ENCODE measurements at regions not wholly inside any gene's neighbourhood (a gene's known extent, or its start where the extent isn't known, plus 50 kb on each side); places are given as distances from the start of the nearest gene placed in this dataset.
"Not testable (repeated sequence)": the region's sequence is repeated elsewhere in the genome, so short reads cannot be mapped to it uniquely, and the experiment has no call there.

GRCh38 chr6:120407696-120408095 is 926.6 kb downstream of the TBC1D32 start:
- H3K27me3 ChIP-seq (ENCODE audit: control insufficient read depth, insufficient read depth, low read length), result no peaks in the 10 kb centered on the region
- H3K9me3 ChIP-seq (replicated peaks; ENCODE audit: control insufficient read depth, low read depth, low read length), result no peaks in the 10 kb centered on the region
- no peaks in the 10 kb centered on the region for H3K36me3 ChIP-seq (ENCODE audit: control insufficient read depth, insufficient read depth, low read length)
- no peak overlapping the region for H3K4me3 ChIP-seq (ENCODE audit: low read length)
- no peaks in the 10 kb centered on the region for H3K4me1 ChIP-seq (ENCODE audit: control insufficient read depth, insufficient read depth, low read length)
- H3K27ac ChIP-seq (ENCODE audit: low read length), result no peak overlapping the region
- no peak for DNase-seq

- no peaks in the 10 kb centered on the region for H3K27me3 ChIP-seq (ENCODE audit: control insufficient read depth, insufficient read depth, low read length)
- no peak overlapping the region for H3K4me3 ChIP-seq (ENCODE audit: low read length)
- no peak for DNase-seq
- no peaks in the 10 kb centered on the region for H3K4me1 ChIP-seq (ENCODE audit: control insufficient read depth, insufficient read depth, low read length)
- no peak overlapping the region for H3K27ac ChIP-seq (ENCODE audit: low read length)
- no peaks in the 10 kb centered on the region for H3K36me3 ChIP-seq (ENCODE audit: control insufficient read depth, insufficient read depth, low read length)
- no peaks in the 10 kb centered on the region for H3K9me3 ChIP-seq (replicated peaks; ENCODE audit: control insufficient read depth, low read depth, low read length)
- no CpG with 5 or more reads among the region's 3 CpGs for WGBS (ENCODE audit: insufficient coverage)
Observed at GRCh38 chr6:120405947-120406346, 928.3 kb downstream of the TBC1D32 start.

- no peak overlapping the region for H3K4me3 ChIP-seq (ENCODE audit: low read length)
- DNase-seq, result no peak
- no peaks in the 10 kb centered on the region for H3K36me3 ChIP-seq (ENCODE audit: control insufficient read depth, insufficient read depth, low read length)
- no peaks in the 10 kb centered on the region for H3K4me1 ChIP-seq (ENCODE audit: control insufficient read depth, insufficient read depth, low read length)
- WGBS (ENCODE audit: insufficient coverage), result no CpG with 5 or more reads among the region's 1 CpG
- no peaks in the 10 kb centered on the region for H3K9me3 ChIP-seq (replicated peaks; ENCODE audit: control insufficient read depth, low read depth, low read length)
- no peaks in the 10 kb centered on the region for H3K27me3 ChIP-seq (ENCODE audit: control insufficient read depth, insufficient read depth, low read length)
- H3K27ac ChIP-seq (ENCODE audit: low read length), result no peak overlapping the region
Observed at GRCh38 chr6:120395784-120396183, 938.5 kb downstream of the TBC1D32 start.

DNA sequence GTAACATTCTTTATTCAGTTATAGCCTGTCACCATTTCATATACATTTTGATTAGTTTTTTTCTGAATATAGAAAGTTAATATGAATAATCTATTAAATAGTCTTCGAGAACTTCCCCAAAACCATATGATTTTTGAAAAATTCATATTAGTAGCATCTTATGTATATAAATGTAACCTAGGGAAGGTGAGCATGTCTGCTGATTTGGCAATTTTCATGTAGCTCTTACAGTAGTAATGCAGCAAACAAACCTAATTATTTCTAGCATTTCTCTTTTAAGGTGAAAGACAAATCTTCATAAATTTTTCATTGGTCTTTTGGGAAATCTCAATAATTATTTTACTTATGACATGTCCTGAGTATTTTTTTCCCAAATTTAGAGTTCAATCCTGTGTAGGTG is 939.0 kb downstream of the TBC1D32 start:
- no CpG with 5 or more reads among the region's 1 CpG for WGBS (ENCODE audit: insufficient coverage)
- H3K27me3 ChIP-seq (ENCODE audit: control insufficient read depth, insufficient read depth, low read length), result no peaks in the 10 kb centered on the region
- no peaks in the 10 kb centered on the region for H3K9me3 ChIP-seq (replicated peaks; ENCODE audit: control insufficient read depth, low read depth, low read length)
- no peaks in the 10 kb centered on the region for H3K4me1 ChIP-seq (ENCODE audit: control insufficient read depth, insufficient read depth, low read length)
- no peaks in the 10 kb centered on the region for H3K36me3 ChIP-seq (ENCODE audit: control insufficient read depth, insufficient read depth, low read length)
- H3K4me3 ChIP-seq (ENCODE audit: low read length), result no peak overlapping the region
- no peak for DNase-seq
- no peak overlapping the region for H3K27ac ChIP-seq (ENCODE audit: low read length)

DNA sequence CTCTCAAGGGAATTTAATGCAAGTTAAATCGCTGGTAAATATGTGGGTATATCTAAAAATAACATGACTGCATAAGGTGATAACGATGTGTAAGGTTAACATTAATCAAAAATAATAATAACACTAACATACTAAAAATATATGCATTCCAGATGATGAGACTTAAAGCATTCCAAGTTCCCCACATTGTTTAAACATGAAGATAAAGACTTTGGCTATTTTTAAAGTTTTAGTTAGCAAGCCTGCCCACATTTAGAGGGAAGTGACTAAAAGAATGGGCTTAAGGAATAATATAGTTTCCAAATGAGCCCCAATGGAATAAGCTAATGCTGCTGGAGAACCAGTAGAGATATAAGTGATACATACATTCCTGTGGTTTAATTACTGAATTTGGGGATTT is 941.3 kb downstream of the TBC1D32 start:
- peak; percentile 15 for DNase-seq

DNA sequence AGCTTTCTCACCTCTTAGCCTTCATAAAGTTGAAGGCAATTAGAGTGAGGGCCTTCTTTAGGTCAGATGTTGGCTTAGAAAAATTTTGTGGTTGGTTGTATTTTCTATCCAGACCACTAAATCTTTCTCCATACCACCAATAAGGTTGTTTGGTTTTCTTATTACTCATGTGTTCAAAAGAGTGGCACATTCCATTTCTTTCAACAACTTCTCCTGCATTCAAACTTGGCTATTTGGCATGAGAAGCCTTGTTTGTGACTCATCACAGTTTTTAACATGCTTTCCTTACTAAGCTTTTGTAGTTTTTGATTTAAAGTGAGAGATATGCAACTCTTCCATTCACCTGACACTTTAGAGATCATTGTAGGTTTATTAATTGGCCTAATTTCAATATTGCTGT is 949.6 kb downstream of the TBC1D32 start:
- H3K9me3 ChIP-seq (replicated peaks; ENCODE audit: control insufficient read depth, low read depth, low read length), result no peaks in the 10 kb centered on the region
- no peaks in the 10 kb centered on the region for H3K27me3 ChIP-seq (ENCODE audit: control insufficient read depth, insufficient read depth, low read length)
- H3K27ac ChIP-seq (ENCODE audit: low read length), result no peak overlapping the region
- no peaks in the 10 kb centered on the region for H3K4me1 ChIP-seq (ENCODE audit: control insufficient read depth, insufficient read depth, low read length)
- no peak for DNase-seq
- no peaks in the 10 kb centered on the region for H3K36me3 ChIP-seq (ENCODE audit: control insufficient read depth, insufficient read depth, low read length)
- H3K4me3 ChIP-seq (ENCODE audit: low read length), result no peak overlapping the region

More for the DNA sequence above, 941.3 kb downstream of the TBC1D32 start:
- Histone ChIP-seq H3K9me3 (replicated peaks; ENCODE audit: control insufficient read depth, low read depth, low read length) (no peaks in the 10 kb centered on the region), H3K27ac (ENCODE audit: low read length) (no peak overlapping the region), H3K27me3 (ENCODE audit: control insufficient read depth, insufficient read depth, low read length) (no peaks in the 10 kb centered on the region), H3K36me3 (ENCODE audit: control insufficient read depth, insufficient read depth, low read length) (no peaks in the 10 kb centered on the region), H3K4me3 (ENCODE audit: low read length) (no peak overlapping the region), H3K4me1 (ENCODE audit: control insufficient read depth, insufficient read depth, low read length) (no peaks in the 10 kb centered on the region)
- WGBS (ENCODE audit: insufficient coverage), result no CpG with 5 or more reads among the region's 2 CpGs

GRCh38 chr6:120383681-120384080 is 950.6 kb downstream of the TBC1D32 start:
- no peaks in the 10 kb centered on the region for H3K36me3 ChIP-seq (ENCODE audit: control insufficient read depth, insufficient read depth, low read length)
- H3K27me3 ChIP-seq (ENCODE audit: control insufficient read depth, insufficient read depth, low read length), result no peaks in the 10 kb centered on the region
- DNase-seq, result no peak
- H3K4me1 ChIP-seq (ENCODE audit: control insufficient read depth, insufficient read depth, low read length), result no peaks in the 10 kb centered on the region
- H3K4me3 ChIP-seq (ENCODE audit: low read length), result no peak overlapping the region
- WGBS (ENCODE audit: insufficient coverage), result no CpG with 5 or more reads among the region's 1 CpG
- H3K27ac ChIP-seq (ENCODE audit: low read length), result no peak overlapping the region
- no peaks in the 10 kb centered on the region for H3K9me3 ChIP-seq (replicated peaks; ENCODE audit: control insufficient read depth, low read depth, low read length)

GRCh38 chr6:120378582-120379220 is 955.6 kb downstream of the TBC1D32 start:
- Histone ChIP-seq H3K27ac (ENCODE audit: low read length) (no peak overlapping the region), H3K4me3 (ENCODE audit: low read length) (no peak overlapping the region), H3K9me3 (replicated peaks; ENCODE audit: control insufficient read depth, low read depth, low read length) (no peaks in the 10 kb centered on the region), H3K36me3 (ENCODE audit: control insufficient read depth, insufficient read depth, low read length) (no peaks in the 10 kb centered on the region), H3K4me1 (ENCODE audit: control insufficient read depth, insufficient read depth, low read length) (no peaks in the 10 kb centered on the region), H3K27me3 (ENCODE audit: control insufficient read depth, insufficient read depth, low read length) (no peaks in the 10 kb centered on the region)
- peak; percentile 29 for DNase-seq
- no CpG with 5 or more reads among the region's 3 CpGs for WGBS (ENCODE audit: insufficient coverage)

- no peak overlapping the region for H3K27ac ChIP-seq (ENCODE audit: low read length)
- H3K27me3 ChIP-seq (ENCODE audit: control insufficient read depth, insufficient read depth, low read length), result no peaks in the 10 kb centered on the region
- no peak overlapping the region for H3K4me3 ChIP-seq (ENCODE audit: low read length)
- no peaks in the 10 kb centered on the region for H3K36me3 ChIP-seq (ENCODE audit: control insufficient read depth, insufficient read depth, low read length)
- no peak for DNase-seq
- H3K9me3 ChIP-seq (replicated peaks; ENCODE audit: control insufficient read depth, low read depth, low read length), result no peaks in the 10 kb centered on the region
- H3K4me1 ChIP-seq (ENCODE audit: control insufficient read depth, insufficient read depth, low read length), result no peaks in the 10 kb centered on the region
- WGBS (ENCODE audit: insufficient coverage), result no CpG with 5 or more reads among the region's 2 CpGs
Observed at GRCh38 chr6:120373185-120373584, 961.1 kb downstream of the TBC1D32 start.

DNA sequence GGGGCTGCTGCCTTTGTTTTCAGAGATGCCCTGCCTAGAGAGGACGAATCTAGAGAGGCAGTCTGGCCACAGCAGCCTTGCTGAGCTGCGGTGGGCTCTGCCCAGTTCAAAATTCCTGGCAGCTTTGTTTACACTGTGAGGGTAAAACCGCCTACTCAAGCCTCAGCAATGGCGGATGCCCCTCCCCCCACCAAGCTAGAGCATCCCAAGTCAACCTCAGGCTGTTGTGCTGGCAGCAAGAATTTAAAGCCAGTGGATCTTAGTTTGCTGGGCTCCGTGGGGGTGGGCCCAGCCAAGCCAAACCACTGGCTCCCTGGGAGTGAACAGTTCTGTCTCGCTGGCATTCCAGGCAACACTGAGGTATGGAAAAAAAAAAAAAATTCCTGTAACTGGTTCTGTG is 970.9 kb downstream of the TBC1D32 start:
- no peak overlapping the region for H3K27ac ChIP-seq (ENCODE audit: low read length)
- no peak overlapping the region for H3K4me3 ChIP-seq (ENCODE audit: low read length)
- H3K4me1 ChIP-seq (ENCODE audit: control insufficient read depth, insufficient read depth, low read length), result no peaks in the 10 kb centered on the region
- H3K27me3 ChIP-seq (ENCODE audit: control insufficient read depth, insufficient read depth, low read length), result no peaks in the 10 kb centered on the region
- 90% methylated on average over 5 of the region's 6 CpGs for WGBS (ENCODE audit: insufficient coverage)
- DNase-seq, result no peak
- H3K9me3 ChIP-seq (replicated peaks; ENCODE audit: control insufficient read depth, low read depth, low read length), result peaks cover 5% of the 10 kb centered on the region
- H3K36me3 ChIP-seq (ENCODE audit: control insufficient read depth, insufficient read depth, low read length), result no peaks in the 10 kb centered on the region

GRCh38 chr6:120358535-120358934 is 975.7 kb downstream of the TBC1D32 start:
- not testable (repeated sequence) for H3K4me1 ChIP-seq (ENCODE audit: control insufficient read depth, insufficient read depth, low read length); H3K36me3 ChIP-seq (ENCODE audit: control insufficient read depth, insufficient read depth, low read length); DNase-seq; H3K9me3 ChIP-seq (replicated peaks; ENCODE audit: control insufficient read depth, low read depth, low read length); H3K27ac ChIP-seq (ENCODE audit: low read length); H3K27me3 ChIP-seq (ENCODE audit: control insufficient read depth, insufficient read depth, low read length); H3K4me3 ChIP-seq (ENCODE audit: low read length)
- WGBS (ENCODE audit: insufficient coverage), result 94% methylated on average over 3 of the region's 4 CpGs
